ENCODE measurements at regions not wholly inside any gene's neighbourhood (a gene's known extent, or its start where the extent isn't known, plus 50 kb on each side); places are given as distances from the start of the nearest gene placed in this dataset.

DNA sequence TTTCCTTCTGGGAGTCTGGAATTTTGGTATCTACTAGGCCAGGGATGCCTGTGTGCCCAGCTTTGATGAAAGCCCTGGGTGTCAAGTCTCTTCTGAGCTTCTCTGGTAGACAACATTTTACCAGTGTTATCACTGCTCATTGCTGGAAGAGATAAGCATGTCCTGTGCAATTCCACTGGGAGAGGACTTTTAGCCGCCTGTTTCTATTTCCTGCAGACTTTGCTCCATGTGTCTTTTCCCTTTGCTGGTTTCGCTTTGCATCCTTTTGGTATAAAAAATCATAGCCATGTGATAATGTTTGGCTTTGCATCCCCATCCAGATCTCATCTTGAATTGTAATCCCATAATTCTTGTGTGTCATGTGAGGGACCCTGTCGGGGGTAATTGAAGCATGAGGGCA is 163.2 kb downstream of the SLC28A3 start:
- Histone ChIP-seq H4K20me1 (ENCODE audit: insufficient read depth) (no peaks in the 10 kb centered on the region), H3K4me2 (ENCODE audit: low read length) (no peak overlapping the region), H3K79me2 (replicated peaks; ENCODE audit: insufficient read depth, low read length) (no peaks in the 10 kb centered on the region), H3K4me3 (ENCODE audit: low read length) (no peak overlapping the region), H3K27me3 (ENCODE audit: insufficient read depth, low read depth, low read length) (no peaks in the 10 kb centered on the region), H2AFZ (ENCODE audit: low read depth, low read length) (no peak overlapping the region), H3K9me3 (ENCODE audit: low read length) (no peaks in the 10 kb centered on the region), H3K9ac (ENCODE audit: low read length) (no peak overlapping the region), H3F3A (ENCODE audit: insufficient read depth, low read length, poor library complexity, severe bottlenecking) (no peaks in the 10 kb centered on the region), H3K9me2 (ENCODE audit: insufficient read depth, low read length) (no peaks in the 10 kb centered on the region), H3K36me3 (ENCODE audit: insufficient read depth, low read length) (no peaks in the 10 kb centered on the region), H3K27ac (ENCODE audit: low read length) (no peak overlapping the region)
- no peak for TF ChIP-seq EP300 (conservative IDR thresholded peaks at IDR 0.05; ENCODE audit: poor library complexity, severe bottlenecking)
- no peak for TF ChIP-seq TAF1 (IDR thresholded peaks at IDR 0.05; ENCODE audit: low read depth)
- TF ChIP-seq EZH2 (IDR thresholded peaks at IDR 0.05; ENCODE audit: borderline replicate concordance, insufficient read depth, low read length, poor library complexity, severe bottlenecking) = no peak
- no peak for TF ChIP-seq RAD21 (conservative IDR thresholded peaks at IDR 0.05)
- TF ChIP-seq MXI1 (conservative IDR thresholded peaks at IDR 0.05; ENCODE audit: poor library complexity, severe bottlenecking) = no peak
- TF ChIP-seq, protein P1, sequence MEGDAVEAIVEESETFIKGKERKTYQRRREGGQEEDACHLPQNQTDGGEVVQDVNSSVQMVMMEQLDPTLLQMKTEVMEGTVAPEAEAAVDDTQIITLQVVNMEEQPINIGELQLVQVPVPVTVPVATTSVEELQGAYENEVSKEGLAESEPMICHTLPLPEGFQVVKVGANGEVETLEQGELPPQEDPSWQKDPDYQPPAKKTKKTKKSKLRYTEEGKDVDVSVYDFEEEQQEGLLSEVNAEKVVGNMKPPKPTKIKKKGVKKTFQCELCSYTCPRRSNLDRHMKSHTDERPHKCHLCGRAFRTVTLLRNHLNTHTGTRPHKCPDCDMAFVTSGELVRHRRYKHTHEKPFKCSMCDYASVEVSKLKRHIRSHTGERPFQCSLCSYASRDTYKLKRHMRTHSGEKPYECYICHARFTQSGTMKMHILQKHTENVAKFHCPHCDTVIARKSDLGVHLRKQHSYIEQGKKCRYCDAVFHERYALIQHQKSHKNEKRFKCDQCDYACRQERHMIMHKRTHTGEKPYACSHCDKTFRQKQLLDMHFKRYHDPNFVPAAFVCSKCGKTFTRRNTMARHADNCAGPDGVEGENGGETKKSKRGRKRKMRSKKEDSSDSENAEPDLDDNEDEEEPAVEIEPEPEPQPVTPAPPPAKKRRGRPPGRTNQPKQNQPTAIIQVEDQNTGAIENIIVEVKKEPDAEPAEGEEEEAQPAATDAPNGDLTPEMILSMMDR (IDR thresholded peaks at IDR 0.05; ENCODE audit: poor library complexity, severe bottlenecking) = no peak

DNA sequence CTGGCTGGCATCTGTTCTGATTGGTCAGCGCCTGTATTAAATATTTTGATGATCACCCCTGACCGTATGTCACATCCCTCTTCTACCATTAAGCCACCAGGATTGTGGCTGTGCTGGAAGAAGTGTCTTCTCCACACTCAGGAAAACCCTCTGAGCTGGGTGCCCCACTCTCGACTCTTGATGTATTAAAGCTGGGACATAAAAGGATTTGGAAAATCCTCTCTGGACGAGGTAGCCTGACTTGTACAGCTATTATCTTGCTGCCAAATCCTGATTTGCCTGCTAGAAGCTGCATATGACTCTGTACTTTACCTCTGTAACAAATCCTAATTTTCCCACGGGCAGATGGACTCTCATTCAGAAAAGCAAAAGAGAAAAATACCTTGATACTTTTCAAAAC is 161.0 kb downstream of the SLC28A3 start:
- Histone ChIP-seq H3K79me2 (replicated peaks; ENCODE audit: insufficient read depth, low read length) (no peaks in the 10 kb centered on the region), H3K4me2 (ENCODE audit: low read length) (no peak overlapping the region), H3K9me2 (ENCODE audit: insufficient read depth, low read length) (no peaks in the 10 kb centered on the region), H3K27me3 (ENCODE audit: insufficient read depth, low read depth, low read length) (no peaks in the 10 kb centered on the region), H3K27ac (ENCODE audit: low read length) (no peak overlapping the region), H3K4me3 (ENCODE audit: low read length) (no peak overlapping the region), H3F3A (ENCODE audit: insufficient read depth, low read length, poor library complexity, severe bottlenecking) (no peaks in the 10 kb centered on the region), H3K9me3 (ENCODE audit: low read length) (no peaks in the 10 kb centered on the region), H3K9ac (ENCODE audit: low read length) (no peak overlapping the region), H3K36me3 (ENCODE audit: insufficient read depth, low read length) (no peaks in the 10 kb centered on the region), H2AFZ (ENCODE audit: low read depth, low read length) (no peak overlapping the region), H4K20me1 (ENCODE audit: insufficient read depth) (no peaks in the 10 kb centered on the region)
- no peak for TF ChIP-seq RAD21 (conservative IDR thresholded peaks at IDR 0.05)
- no peak for TF ChIP-seq MXI1 (conservative IDR thresholded peaks at IDR 0.05; ENCODE audit: poor library complexity, severe bottlenecking)
- TF ChIP-seq EP300 (conservative IDR thresholded peaks at IDR 0.05; ENCODE audit: poor library complexity, severe bottlenecking) = no peak
- TF ChIP-seq, protein P2, sequence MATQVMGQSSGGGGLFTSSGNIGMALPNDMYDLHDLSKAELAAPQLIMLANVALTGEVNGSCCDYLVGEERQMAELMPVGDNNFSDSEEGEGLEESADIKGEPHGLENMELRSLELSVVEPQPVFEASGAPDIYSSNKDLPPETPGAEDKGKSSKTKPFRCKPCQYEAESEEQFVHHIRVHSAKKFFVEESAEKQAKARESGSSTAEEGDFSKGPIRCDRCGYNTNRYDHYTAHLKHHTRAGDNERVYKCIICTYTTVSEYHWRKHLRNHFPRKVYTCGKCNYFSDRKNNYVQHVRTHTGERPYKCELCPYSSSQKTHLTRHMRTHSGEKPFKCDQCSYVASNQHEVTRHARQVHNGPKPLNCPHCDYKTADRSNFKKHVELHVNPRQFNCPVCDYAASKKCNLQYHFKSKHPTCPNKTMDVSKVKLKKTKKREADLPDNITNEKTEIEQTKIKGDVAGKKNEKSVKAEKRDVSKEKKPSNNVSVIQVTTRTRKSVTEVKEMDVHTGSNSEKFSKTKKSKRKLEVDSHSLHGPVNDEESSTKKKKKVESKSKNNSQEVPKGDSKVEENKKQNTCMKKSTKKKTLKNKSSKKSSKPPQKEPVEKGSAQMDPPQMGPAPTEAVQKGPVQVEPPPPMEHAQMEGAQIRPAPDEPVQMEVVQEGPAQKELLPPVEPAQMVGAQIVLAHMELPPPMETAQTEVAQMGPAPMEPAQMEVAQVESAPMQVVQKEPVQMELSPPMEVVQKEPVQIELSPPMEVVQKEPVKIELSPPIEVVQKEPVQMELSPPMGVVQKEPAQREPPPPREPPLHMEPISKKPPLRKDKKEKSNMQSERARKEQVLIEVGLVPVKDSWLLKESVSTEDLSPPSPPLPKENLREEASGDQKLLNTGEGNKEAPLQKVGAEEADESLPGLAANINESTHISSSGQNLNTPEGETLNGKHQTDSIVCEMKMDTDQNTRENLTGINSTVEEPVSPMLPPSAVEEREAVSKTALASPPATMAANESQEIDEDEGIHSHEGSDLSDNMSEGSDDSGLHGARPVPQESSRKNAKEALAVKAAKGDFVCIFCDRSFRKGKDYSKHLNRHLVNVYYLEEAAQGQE (IDR thresholded peaks at IDR 0.05; ENCODE audit: borderline replicate concordance) = no peak
- TF ChIP-seq SMC3 (conservative IDR thresholded peaks at IDR 0.05; ENCODE audit: poor library complexity) = no peak
- no peak for TF ChIP-seq POLR2AphosphoS5 (IDR thresholded peaks at IDR 0.05)
- TF ChIP-seq, protein P1 (IDR thresholded peaks at IDR 0.05; ENCODE audit: poor library complexity, severe bottlenecking) = no peak
- no peak for TF ChIP-seq EZH2 (IDR thresholded peaks at IDR 0.05; ENCODE audit: borderline replicate concordance, insufficient read depth, low read length, poor library complexity, severe bottlenecking)
- TF ChIP-seq TAF1 (IDR thresholded peaks at IDR 0.05; ENCODE audit: low read depth) = no peak

All from neural cell (in vitro differentiated cells).